Body of pancreas (tissue), 4 donors: ENCODE measurements at regions not wholly inside any gene's neighbourhood (a gene's known extent, or its start where the extent isn't known, plus 50 kb on each side); places are given as distances from the start of the nearest gene placed in this dataset.
"Not testable (repeated sequence)": the region's sequence is repeated elsewhere in the genome, so short reads cannot be mapped to it uniquely, and the experiment has no call there.

Experiments
- ATAC-seq: fragments of 150-250 bp; one replicate; pipeline ENCODE4 v1.9.1; 2016
- DNase-seq, 4 donors: peaks; one replicate each; pipeline ENCODE4 v3.0.0-alpha.2; 2019
- H3K27ac ChIP-seq, 4 donors: fragments of 200-600 bp; sonication (generic); 1 replicate in 3 of 4; 2 replicates in 1 of 4; pipeline versions ENCODE4 v1.5.1 to v1.6.1; 2016 to 2019; ENCODE audit warnings: mild to moderate bottlenecking in 1 of 4, mixed read lengths in 1 of 4, moderate library complexity in 1 of 4
- H3K27me3 ChIP-seq, 2 donors: fragments of 200-600 bp; sonication (generic); one replicate each; pipeline ENCODE4 v1.6.0; 2016; ENCODE audit warnings: mild to moderate bottlenecking in 1 of 2
- H3K36me3 ChIP-seq, 2 donors: fragments of 200-600 bp; sonication (generic); replicated peaks in 1 of 2; 2 replicates each; pipeline ENCODE4 v1.5.1; 2016; ENCODE audit warnings: low read depth in 2 of 2; ENCODE audit not compliant: insufficient read depth in 1 of 2
- H3K4me1 ChIP-seq: fragments of 200-600 bp; sonication (generic); one replicate; pipeline ENCODE4 v1.6.0; 2016
- H3K4me3 ChIP-seq, 2 donors: fragments of 200-600 bp; sonication (generic); 1 replicate in 1 of 2; 2 replicates in 1 of 2; pipeline ENCODE4 v1.5.1; 2016 to 2019
- H3K9me3 ChIP-seq, 3 donors: fragments of 200-600 bp; sonication (generic); 1 replicate in 2 of 3; 2 replicates in 1 of 3; pipeline ENCODE4 v1.5.1; 2016
- POLR2A ChIP-seq, 3 donors: fragments of 450-650 bp; IDR thresholded peaks; one replicate each; pipeline ENCODE4 v1.6.1; 2016; ENCODE audit warnings: antibody characterized with exemption in 3 of 3, mild to moderate bottlenecking in 2 of 3
- WGBS, 2 donors: methylation state at CpG; one replicate each; pipeline ENCODE4 v1.1.5; 2017; 5-methylcytosine and 5-hydroxymethylcytosine counted together
- intact Hi-C: fragments of 100-400 bp; cut with DNase I; formaldehyde crosslinking; loops from one replicate; pipeline ENCODE4 v1.15.1; 2023
- TF ChIP-seq, protein P1 (sequence below), 7 experiments: fragments of 450-650 bp in 4 of 7; fragments of 200-600 bp in 3 of 7; sonication (generic) in 3 of 7; IDR thresholded peaks; one replicate each; pipeline ENCODE4 v1.5.1; 2016 to 2019; ENCODE audit warnings: antibody characterized with exemption in 7 of 7

- no peak overlapping the region for H3K27ac ChIP-seq
These were observed 142.0 kb downstream of the PLS3 start for GRCh38 chrX:115702982-115703381.

GRCh38 chrX:115709039-115709438 is 148.1 kb downstream of the PLS3 start:
- Histone ChIP-seq H3K36me3 (no peaks in the 10 kb centered on the region), H3K27me3 (no peaks in the 10 kb centered on the region), H3K9me3 (no peaks in the 10 kb centered on the region), H3K27ac (no peak overlapping the region), H3K4me3 (no peak overlapping the region), H3K4me1 (no peaks in the 10 kb centered on the region)
- no peak for TF ChIP-seq POLR2A (IDR thresholded peaks at IDR 0.05)
- TF ChIP-seq, protein P1, sequence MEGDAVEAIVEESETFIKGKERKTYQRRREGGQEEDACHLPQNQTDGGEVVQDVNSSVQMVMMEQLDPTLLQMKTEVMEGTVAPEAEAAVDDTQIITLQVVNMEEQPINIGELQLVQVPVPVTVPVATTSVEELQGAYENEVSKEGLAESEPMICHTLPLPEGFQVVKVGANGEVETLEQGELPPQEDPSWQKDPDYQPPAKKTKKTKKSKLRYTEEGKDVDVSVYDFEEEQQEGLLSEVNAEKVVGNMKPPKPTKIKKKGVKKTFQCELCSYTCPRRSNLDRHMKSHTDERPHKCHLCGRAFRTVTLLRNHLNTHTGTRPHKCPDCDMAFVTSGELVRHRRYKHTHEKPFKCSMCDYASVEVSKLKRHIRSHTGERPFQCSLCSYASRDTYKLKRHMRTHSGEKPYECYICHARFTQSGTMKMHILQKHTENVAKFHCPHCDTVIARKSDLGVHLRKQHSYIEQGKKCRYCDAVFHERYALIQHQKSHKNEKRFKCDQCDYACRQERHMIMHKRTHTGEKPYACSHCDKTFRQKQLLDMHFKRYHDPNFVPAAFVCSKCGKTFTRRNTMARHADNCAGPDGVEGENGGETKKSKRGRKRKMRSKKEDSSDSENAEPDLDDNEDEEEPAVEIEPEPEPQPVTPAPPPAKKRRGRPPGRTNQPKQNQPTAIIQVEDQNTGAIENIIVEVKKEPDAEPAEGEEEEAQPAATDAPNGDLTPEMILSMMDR (IDR thresholded peaks at IDR 0.05), result no peak
- ATAC-seq, result no peak
- DNase-seq, result no peak
- intact Hi-C loops, result no loop called here

More at GRCh38 chrX:115702982-115703381, 142.0 kb downstream of the PLS3 start:
- Histone ChIP-seq H3K27me3 (no peaks in the 10 kb centered on the region), H3K4me1 (no peaks in the 10 kb centered on the region), H3K36me3 (no peaks in the 10 kb centered on the region), H3K9me3 (no peaks in the 10 kb centered on the region), H3K4me3 (no peak overlapping the region)
- ATAC-seq (no peak), DNase-seq (no peak)
- TF ChIP-seq, protein P1 (IDR thresholded peaks at IDR 0.05), result no peak
- TF ChIP-seq POLR2A (IDR thresholded peaks at IDR 0.05), result no peak
- 78 to 100% methylated on average over 1 to 5 of the region's 5 CpGs for WGBS, 2 donors
- intact Hi-C loops, result no loop called here

DNA sequence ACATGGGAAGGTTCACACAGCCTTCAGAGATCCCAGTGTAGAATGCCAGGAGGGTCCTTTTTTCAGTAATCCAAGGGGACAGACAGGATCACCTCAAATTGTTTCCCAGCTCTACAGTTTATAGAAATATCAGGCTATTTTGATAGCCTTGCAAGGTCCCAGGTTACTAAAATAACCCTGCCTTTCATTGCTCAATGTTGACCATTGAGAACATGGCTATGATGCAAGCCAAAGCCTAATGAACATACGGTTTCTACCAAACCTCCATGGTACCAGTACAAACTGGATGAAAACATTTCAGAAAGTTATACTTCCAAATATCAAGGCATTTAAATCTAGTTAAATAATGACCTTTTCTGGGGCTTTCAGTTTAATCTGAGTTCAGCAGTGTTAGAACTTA is 151.5 kb downstream of the PLS3 start:
- 71 to 83% methylated on average over 1 of the region's 1 CpG for WGBS, 2 donors
- TF ChIP-seq, protein P1 (IDR thresholded peaks at IDR 0.05), result no peak
- TF ChIP-seq POLR2A (IDR thresholded peaks at IDR 0.05), result no peak
- no peak overlapping the region for H3K4me3 ChIP-seq
- no peak for DNase-seq
- no peaks in the 10 kb centered on the region for H3K9me3 ChIP-seq
- no peak for ATAC-seq
- H3K4me1 ChIP-seq, result no peaks in the 10 kb centered on the region
- no peaks in the 10 kb centered on the region for H3K27me3 ChIP-seq
- no peaks in the 10 kb centered on the region for H3K36me3 ChIP-seq
- intact Hi-C loops, result no loop called here
- no peak overlapping the region for H3K27ac ChIP-seq

- no peaks in the 10 kb centered on the region for H3K4me1 ChIP-seq
- DNase-seq (no peak), ATAC-seq (no peak)
- no peak overlapping the region for H3K4me3 ChIP-seq
- intact Hi-C loops, result no loop called here
- H3K9me3 ChIP-seq, result no peaks in the 10 kb centered on the region
- WGBS, 2 donors, result 15 to 25% methylated on average over 1 of the region's 1 CpG
- H3K36me3 ChIP-seq, result no peaks in the 10 kb centered on the region
- TF ChIP-seq POLR2A (IDR thresholded peaks at IDR 0.05), result no peak
- TF ChIP-seq, protein P1 (IDR thresholded peaks at IDR 0.05), result no peak
- H3K27ac ChIP-seq, result no peak overlapping the region
- no peaks in the 10 kb centered on the region for H3K27me3 ChIP-seq
These were observed 152.5 kb downstream of the PLS3 start for GRCh38 chrX:115713460-115713859.

- H3K27me3 ChIP-seq, result no peaks in the 10 kb centered on the region
- no peaks in the 10 kb centered on the region for H3K4me1 ChIP-seq
- no peak overlapping the region for H3K4me3 ChIP-seq
- no peaks in the 10 kb centered on the region for H3K9me3 ChIP-seq
- no peak overlapping the region for H3K27ac ChIP-seq
- intact Hi-C loops, result no loop called here
- TF ChIP-seq POLR2A (IDR thresholded peaks at IDR 0.05), result no peak
- TF ChIP-seq, protein P1 (IDR thresholded peaks at IDR 0.05), result no peak
- WGBS, 2 donors, result 75 to 76% methylated on average over 5 to 19 of the region's 23 CpGs
- DNase-seq (no peak), ATAC-seq (no peak)
- H3K36me3 ChIP-seq, result no peaks in the 10 kb centered on the region
These were observed 158.2 kb downstream of the PLS3 start for GRCh38 chrX:115719171-115719570.

- DNase-seq, ATAC-seq, H3K27ac ChIP-seq, H3K36me3 ChIP-seq, intact Hi-C loops, H3K4me3 ChIP-seq, H3K9me3 ChIP-seq, H3K4me1 ChIP-seq, H3K27me3 ChIP-seq: not testable (repeated sequence)
- no CpG with 5 or more reads among the region's 33 CpGs for WGBS, 2 donors
These were observed 161.9 kb downstream of the PLS3 start for GRCh38 chrX:115722724-115723433.

GRCh38 chrX:115725370-115725769 is 164.4 kb downstream of the PLS3 start:
- DNase-seq, H3K36me3 ChIP-seq, H3K9me3 ChIP-seq, ATAC-seq, intact Hi-C loops, H3K4me1 ChIP-seq, H3K4me3 ChIP-seq, H3K27me3 ChIP-seq, H3K27ac ChIP-seq: not testable (repeated sequence)
- WGBS, 2 donors, result no CpG with 5 or more reads among the region's 26 CpGs
